ENCODE measurements at regions not wholly inside any gene's neighbourhood (a gene's known extent, or its start where the extent isn't known, plus 50 kb on each side); places are given as distances from the start of the nearest gene placed in this dataset.

GRCh38 chr15:98043160-98044014 is 82.9 kb downstream of the ARRDC4 start:
- no peaks in the 10 kb centered on the region for H3K36me3 ChIP-seq (ENCODE audit: low read length)
- no peaks in the 10 kb centered on the region for H3F3A ChIP-seq (ENCODE audit: insufficient read depth)
- H3K4me3 ChIP-seq (ENCODE audit: insufficient read depth, low read length, poor library complexity, severe bottlenecking) = no peak overlapping the region
- H3K79me2 ChIP-seq (ENCODE audit: insufficient read depth, low read length) = no peaks in the 10 kb centered on the region
- H3K4me2 ChIP-seq (ENCODE audit: low read depth, low read length, poor library complexity, severe bottlenecking) = no peak overlapping the region
- H2AFZ ChIP-seq (ENCODE audit: low read depth, low read length, severe bottlenecking) = no peak overlapping the region
- peaks cover 5% of the 10 kb centered on the region; the same call in 1 of the 2 replicates for H3K27me3 ChIP-seq (ENCODE audit: low read length)
- no peaks in the 10 kb centered on the region for H3K9me2 ChIP-seq (replicated peaks; ENCODE audit: insufficient read depth, low read length)
- H3K27ac ChIP-seq (ENCODE audit: low read depth, low read length) = no peak overlapping the region
- TF ChIP-seq EZH2phosphoT487 (conservative IDR thresholded peaks at IDR 0.05; ENCODE audit: low read length) = no peak
- no peak for TF ChIP-seq CTCF (IDR thresholded peaks at IDR 0.05; ENCODE audit: insufficient read depth, low read length, poor library complexity, severe bottlenecking)
- no peaks in the 10 kb centered on the region for H3K9me3 ChIP-seq (ENCODE audit: insufficient read depth, low read length)
- no peak overlapping the region for H3K9ac ChIP-seq (ENCODE audit: low read length)
- no peaks in the 10 kb centered on the region for H4K20me1 ChIP-seq (ENCODE audit: low read depth, low read length)

GRCh38 chr15:98051734-98052133 is 91.2 kb downstream of the ARRDC4 start:
- H3K79me2 ChIP-seq (ENCODE audit: insufficient read depth, low read length) = no peaks in the 10 kb centered on the region
- no peak overlapping the region for H2AFZ ChIP-seq (ENCODE audit: low read depth, low read length, severe bottlenecking)
- H3K4me2 ChIP-seq (ENCODE audit: low read depth, low read length, poor library complexity, severe bottlenecking) = no peak overlapping the region
- no peak overlapping the region for H3K27ac ChIP-seq (ENCODE audit: low read depth, low read length)
- no peak overlapping the region for H3K9ac ChIP-seq (ENCODE audit: low read length)
- no peak for TF ChIP-seq CTCF (IDR thresholded peaks at IDR 0.05; ENCODE audit: insufficient read depth, low read length, poor library complexity, severe bottlenecking)
- TF ChIP-seq EZH2phosphoT487 (conservative IDR thresholded peaks at IDR 0.05; ENCODE audit: low read length) = no peak
- no peaks in the 10 kb centered on the region for H4K20me1 ChIP-seq (ENCODE audit: low read depth, low read length)
- H3K4me3 ChIP-seq (ENCODE audit: insufficient read depth, low read length, poor library complexity, severe bottlenecking) = no peak overlapping the region
- H3K36me3 ChIP-seq (ENCODE audit: low read length) = no peaks in the 10 kb centered on the region
- H3K9me3 ChIP-seq (ENCODE audit: insufficient read depth, low read length) = no peaks in the 10 kb centered on the region
- H3F3A ChIP-seq (ENCODE audit: insufficient read depth) = no peaks in the 10 kb centered on the region
- H3K9me2 ChIP-seq (replicated peaks; ENCODE audit: insufficient read depth, low read length) = no peaks in the 10 kb centered on the region
- H3K27me3 ChIP-seq (ENCODE audit: low read length) = no peaks in the 10 kb centered on the region

GRCh38 chr15:98057453-98057852 is 97.0 kb downstream of the ARRDC4 start:
- Histone ChIP-seq H3K79me2 (ENCODE audit: insufficient read depth, low read length) (no peaks in the 10 kb centered on the region), H3K27me3 (ENCODE audit: low read length) (no peaks in the 10 kb centered on the region), H3F3A (ENCODE audit: insufficient read depth) (no peaks in the 10 kb centered on the region), H3K4me2 (ENCODE audit: low read depth, low read length, poor library complexity, severe bottlenecking) (no peak overlapping the region), H3K9me2 (replicated peaks; ENCODE audit: insufficient read depth, low read length) (no peaks in the 10 kb centered on the region), H3K9ac (ENCODE audit: low read length) (no peak overlapping the region), H3K4me3 (ENCODE audit: insufficient read depth, low read length, poor library complexity, severe bottlenecking) (no peak overlapping the region), H3K36me3 (ENCODE audit: low read length) (no peaks in the 10 kb centered on the region), H2AFZ (ENCODE audit: low read depth, low read length, severe bottlenecking) (no peak overlapping the region), H3K27ac (ENCODE audit: low read depth, low read length) (no peak overlapping the region), H3K9me3 (ENCODE audit: insufficient read depth, low read length) (0 out of 2 replicates have a peak, but pooled peaks cover 4% of the 10 kb centered on the region), H4K20me1 (ENCODE audit: low read depth, low read length) (no peaks in the 10 kb centered on the region)
- TF ChIP-seq CTCF (IDR thresholded peaks at IDR 0.05; ENCODE audit: insufficient read depth, low read length, poor library complexity, severe bottlenecking) (no peak), EZH2phosphoT487 (conservative IDR thresholded peaks at IDR 0.05; ENCODE audit: low read length) (no peak)
